Fibroblast of gingiva (primary cell): ENCODE measurements at regions not wholly inside any gene's neighbourhood (a gene's known extent, or its start where the extent isn't known, plus 50 kb on each side); places are given as distances from the start of the nearest gene placed in this dataset.

Experiments used
- DNase-seq: peaks from one replicate; pipeline ENCODE4 v3.0.0-alpha.2; 2011; ENCODE audit warnings: low read depth

- peak; percentile 9 for DNase-seq
These were observed 209.2 kb downstream of the ADAM29 start for GRCh38 chr4:175127314-175127713.

- DNase-seq, result no peak
These were observed 211.6 kb downstream of the ADAM29 start for GRCh38 chr4:175129797-175130196.

- DNase-seq, result no peak
These were observed 221.0 kb downstream of the ADAM29 start for GRCh38 chr4:175139205-175139604.

GRCh38 chr4:175143116-175143515 lies 225.0 kb downstream of the ADAM29 start:
- DNase-seq, result no peak

- DNase-seq, result no peak
These were observed 228.6 kb downstream of the ADAM29 start for GRCh38 chr4:175146799-175147198.

- no peak for DNase-seq
These were observed 229.1 kb downstream of the ADAM29 start for GRCh38 chr4:175147233-175147632.

GRCh38 chr4:175166020-175166419 lies 247.9 kb downstream of the ADAM29 start:
- no peak for DNase-seq

GRCh38 chr4:175176710-175177109 lies 258.6 kb downstream of the ADAM29 start:
- no peak for DNase-seq

GRCh38 chr4:175190654-175191053 lies 272.5 kb downstream of the ADAM29 start:
- no peak for DNase-seq

GRCh38 chr4:175198056-175198455 lies 279.9 kb downstream of the ADAM29 start:
- no peak for DNase-seq

GRCh38 chr4:175215208-175215607 lies 297.1 kb downstream of the ADAM29 start:
- DNase-seq, result no peak

DNA sequence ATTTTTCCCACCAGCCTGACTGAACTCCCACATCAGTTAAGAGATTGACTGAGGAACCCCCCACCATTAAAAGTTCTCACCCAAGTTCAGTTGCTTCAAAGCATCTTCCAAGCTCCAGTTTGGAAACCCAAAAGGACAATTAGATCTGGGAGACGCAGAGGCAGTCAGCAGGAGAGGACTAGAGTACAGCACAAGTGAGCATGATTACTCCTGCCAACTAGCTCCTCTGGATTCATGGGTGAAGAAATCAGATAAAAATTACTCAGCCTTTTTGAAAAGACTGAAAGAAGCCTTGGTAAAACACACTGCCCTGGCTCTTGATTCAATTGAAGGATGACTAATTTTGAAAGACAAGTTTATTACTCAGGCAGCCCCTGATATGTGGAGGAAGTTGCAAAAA lies 297.5 kb downstream of the ADAM29 start:
- no peak for DNase-seq

GRCh38 chr4:175229154-175229553 lies 311.0 kb downstream of the ADAM29 start:
- no peak for DNase-seq

- no peak for DNase-seq
These were observed 316.0 kb downstream of the ADAM29 start for GRCh38 chr4:175234162-175234561.

- DNase-seq, result no peak
These were observed 320.8 kb downstream of the ADAM29 start for GRCh38 chr4:175238827-175239517.

DNA sequence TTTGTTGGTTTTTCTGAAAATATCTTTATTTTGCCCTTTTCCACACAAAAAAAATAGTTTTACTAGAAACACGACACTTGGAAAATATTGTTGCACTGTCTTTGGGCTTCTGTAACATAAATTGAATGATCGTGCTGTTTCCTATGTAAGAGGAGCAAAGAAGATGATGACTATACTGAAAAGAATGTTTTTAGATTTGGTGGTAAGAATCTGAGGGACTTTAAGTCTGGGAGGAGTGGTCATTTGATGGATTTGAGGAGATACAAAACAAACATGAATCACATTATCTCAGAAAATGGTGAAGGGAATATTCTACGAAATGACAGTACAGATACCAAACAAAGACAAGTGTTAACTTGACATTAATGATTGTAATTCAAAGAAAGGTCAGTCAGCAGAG lies 328.8 kb downstream of the ADAM29 start:
- no peak for DNase-seq

GRCh38 chr4:175252642-175253041 lies 334.5 kb downstream of the ADAM29 start:
- no peak for DNase-seq

- no peak for DNase-seq
These were observed 335.2 kb downstream of the ADAM29 start for GRCh38 chr4:175253184-175253902.

GRCh38 chr4:175263537-175263936 lies 345.4 kb downstream of the ADAM29 start:
- no peak for DNase-seq

- DNase-seq, result no peak
These were observed 353.0 kb downstream of the ADAM29 start for GRCh38 chr4:175271010-175271630.

- DNase-seq, result no peak
These were observed 356.0 kb downstream of the ADAM29 start for GRCh38 chr4:175273995-175274753.

DNA sequence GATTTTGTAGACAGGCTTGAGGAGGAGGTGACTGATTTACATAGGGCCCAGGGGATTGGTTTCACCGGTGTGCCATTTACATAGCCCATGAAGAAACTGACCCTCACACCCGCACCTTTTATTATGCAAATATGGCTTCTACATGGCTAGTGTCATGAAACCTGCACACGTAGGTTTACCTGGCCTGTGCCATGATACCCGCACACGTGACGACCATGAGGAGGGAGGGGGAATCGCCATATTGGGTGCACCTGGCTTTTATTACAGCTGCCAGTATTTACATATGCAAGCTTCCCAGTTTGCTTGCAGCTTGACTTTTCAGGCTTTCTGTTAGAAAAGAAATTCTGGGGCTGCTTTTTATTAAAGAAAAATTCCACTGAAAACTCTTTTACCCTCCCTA lies 359.7 kb downstream of the ADAM29 start:
- DNase-seq, result no peak

GRCh38 chr4:175280153-175280552 lies 362.0 kb downstream of the ADAM29 start:
- no peak for DNase-seq
